SK-N-SH treated with all-trans-retinoic acid at 6 μM for 48 hours (cell line): ENCODE measurements at regions not wholly inside any gene's neighbourhood (a gene's known extent, or its start where the extent isn't known, plus 50 kb on each side); places are given as distances from the start of the nearest gene placed in this dataset.

Experiments used
- BACH2 ChIP-seq: fragments of 250-450 bp; sonication (Bioruptor Pico); IDR thresholded peaks from 2 replicates; pipeline ENCODE4 v1.9.0; 2021; ENCODE audit warnings: mild to moderate bottlenecking, borderline replicate concordance
- PPARA ChIP-seq: fragments of 250-450 bp; sonication (Bioruptor Pico); IDR thresholded peaks from 2 replicates; pipeline ENCODE4 v1.5.0; 2020; ENCODE audit warnings: mild to moderate bottlenecking, borderline replicate concordance
- TF ChIP-seq, protein P1 (sequence below): fragments of 250-450 bp; sonication (Bioruptor Pico); IDR thresholded peaks from 2 replicates; pipeline ENCODE4 v1.8.0; 2021; ENCODE audit warnings: low read depth, mild to moderate bottlenecking, moderate library complexity, borderline replicate concordance
- TF ChIP-seq, protein P2 (sequence below): fragments of 250-450 bp; sonication (Bioruptor Pico); IDR thresholded peaks from 2 replicates; pipeline ENCODE4 v1.8.0; 2020; ENCODE audit warnings: mild to moderate bottlenecking, moderate library complexity, borderline replicate concordance

DNA sequence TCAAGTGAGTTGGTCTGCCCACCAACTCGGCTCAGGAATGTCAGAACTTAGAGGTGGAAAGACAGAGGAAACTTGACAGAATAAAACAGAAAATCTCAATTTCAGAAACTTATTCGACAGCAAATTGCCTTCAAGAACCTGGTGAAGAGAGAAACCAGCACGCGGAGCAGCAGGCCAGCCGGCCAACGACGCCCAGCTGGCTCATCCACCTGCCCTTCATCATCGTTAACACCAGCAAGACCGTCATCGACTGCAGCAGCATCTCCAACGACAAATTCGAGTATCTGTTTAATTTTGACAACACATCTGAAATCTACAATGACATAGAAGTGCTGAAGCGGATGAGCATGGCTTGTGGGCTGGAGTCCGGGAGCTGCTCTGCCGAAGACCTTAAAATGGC, 350.8 kb upstream of the CAMK1G start:
- no peak for TF ChIP-seq BACH2 (CRISPR knock-in tag)
- TF ChIP-seq, protein P1, sequence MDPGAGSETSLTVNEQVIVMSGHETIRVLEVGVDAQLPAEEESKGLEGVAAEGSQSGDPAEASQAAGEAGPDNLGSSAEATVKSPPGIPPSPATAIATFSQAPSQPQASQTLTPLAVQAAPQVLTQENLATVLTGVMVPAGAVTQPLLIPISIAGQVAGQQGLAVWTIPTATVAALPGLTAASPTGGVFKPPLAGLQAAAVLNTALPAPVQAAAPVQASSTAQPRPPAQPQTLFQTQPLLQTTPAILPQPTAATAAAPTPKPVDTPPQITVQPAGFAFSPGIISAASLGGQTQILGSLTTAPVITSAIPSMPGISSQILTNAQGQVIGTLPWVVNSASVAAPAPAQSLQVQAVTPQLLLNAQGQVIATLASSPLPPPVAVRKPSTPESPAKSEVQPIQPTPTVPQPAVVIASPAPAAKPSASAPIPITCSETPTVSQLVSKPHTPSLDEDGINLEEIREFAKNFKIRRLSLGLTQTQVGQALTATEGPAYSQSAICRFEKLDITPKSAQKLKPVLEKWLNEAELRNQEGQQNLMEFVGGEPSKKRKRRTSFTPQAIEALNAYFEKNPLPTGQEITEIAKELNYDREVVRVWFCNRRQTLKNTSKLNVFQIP (CRISPR knock-in tag): no peak
- TF ChIP-seq, protein P2, sequence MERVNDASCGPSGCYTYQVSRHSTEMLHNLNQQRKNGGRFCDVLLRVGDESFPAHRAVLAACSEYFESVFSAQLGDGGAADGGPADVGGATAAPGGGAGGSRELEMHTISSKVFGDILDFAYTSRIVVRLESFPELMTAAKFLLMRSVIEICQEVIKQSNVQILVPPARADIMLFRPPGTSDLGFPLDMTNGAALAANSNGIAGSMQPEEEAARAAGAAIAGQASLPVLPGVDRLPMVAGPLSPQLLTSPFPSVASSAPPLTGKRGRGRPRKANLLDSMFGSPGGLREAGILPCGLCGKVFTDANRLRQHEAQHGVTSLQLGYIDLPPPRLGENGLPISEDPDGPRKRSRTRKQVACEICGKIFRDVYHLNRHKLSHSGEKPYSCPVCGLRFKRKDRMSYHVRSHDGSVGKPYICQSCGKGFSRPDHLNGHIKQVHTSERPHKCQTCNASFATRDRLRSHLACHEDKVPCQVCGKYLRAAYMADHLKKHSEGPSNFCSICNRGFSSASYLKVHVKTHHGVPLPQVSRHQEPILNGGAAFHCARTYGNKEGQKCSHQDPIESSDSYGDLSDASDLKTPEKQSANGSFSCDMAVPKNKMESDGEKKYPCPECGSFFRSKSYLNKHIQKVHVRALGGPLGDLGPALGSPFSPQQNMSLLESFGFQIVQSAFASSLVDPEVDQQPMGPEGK (CRISPR knock-in tag): no peak
- no peak for TF ChIP-seq PPARA (CRISPR knock-in tag)
